ENCODE measurements at regions not wholly inside any gene's neighbourhood (a gene's known extent, or its start where the extent isn't known, plus 50 kb on each side); places are given as distances from the start of the nearest gene placed in this dataset.

DNA sequence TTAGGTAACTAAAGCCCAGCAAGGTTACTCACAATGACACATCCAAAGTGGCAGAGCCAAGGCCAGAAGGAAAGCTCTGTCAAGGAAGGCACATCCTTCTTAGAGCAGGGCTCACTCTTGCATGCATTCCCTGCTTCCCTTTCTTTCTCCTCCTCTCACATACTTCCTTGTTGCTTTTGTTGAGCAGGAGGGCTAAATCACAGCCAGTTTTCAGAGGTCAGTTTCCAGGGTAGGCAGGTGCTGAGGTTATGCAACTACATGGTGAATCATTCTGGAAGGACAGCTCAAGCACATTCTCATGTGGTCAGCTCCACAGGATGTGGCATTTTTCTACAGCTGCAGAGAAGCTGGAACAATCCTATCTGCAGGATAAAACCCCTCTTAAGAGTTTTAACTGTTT lies 275.6 kb downstream of the ZNF621 start:
- DNase-seq (ENCODE audit: low read depth in 2 of 2, low spot score in 1 of 2): no peak

DNA sequence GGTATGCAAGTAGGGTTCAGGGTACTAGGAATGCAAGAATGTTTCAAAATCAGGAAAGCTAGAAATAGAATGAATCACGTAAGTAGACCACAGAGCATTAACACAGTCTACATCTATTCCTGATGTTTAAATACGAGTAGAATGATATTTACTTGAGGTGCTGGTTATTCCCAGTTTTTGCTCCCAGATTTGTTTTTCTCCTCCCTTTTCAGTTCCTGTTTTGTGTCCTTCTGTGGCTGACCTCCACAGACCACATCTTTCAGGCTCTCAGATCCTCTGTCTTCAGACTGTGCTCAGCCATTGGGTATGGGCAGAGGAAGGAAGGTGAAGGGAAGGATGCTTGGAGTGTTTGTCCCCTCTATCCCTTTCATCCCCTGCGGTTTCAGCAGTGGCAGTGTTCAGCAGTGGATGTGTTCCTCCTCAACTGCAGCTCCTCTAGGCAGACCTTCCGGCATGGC lies 276.6 kb downstream of the ZNF621 start:
- no peak for DNase-seq (ENCODE audit: low read depth in 2 of 2, low spot score in 1 of 2)

DNA sequence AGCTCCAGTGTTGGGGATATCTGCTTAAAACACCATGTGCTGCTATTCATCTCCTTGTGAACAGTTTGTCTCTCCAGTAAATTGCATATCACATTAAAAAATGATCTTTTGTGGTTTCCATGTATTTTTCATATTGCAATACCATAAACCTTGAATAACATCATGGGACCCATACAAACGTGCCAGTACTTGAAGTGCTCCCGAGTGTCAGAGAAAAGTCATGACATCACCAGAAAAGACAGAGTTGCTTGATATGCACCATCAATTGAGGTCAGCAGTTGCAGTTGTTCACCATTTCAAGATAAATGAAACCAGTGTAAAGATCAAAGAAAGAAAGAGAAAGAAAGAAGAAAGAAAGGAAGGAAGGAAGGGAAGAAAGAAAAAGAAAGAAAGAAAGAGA lies 278.6 kb downstream of the ZNF621 start:
- DNase-seq (ENCODE audit: low read depth in 2 of 2, low spot score in 1 of 2): no peak

DNA sequence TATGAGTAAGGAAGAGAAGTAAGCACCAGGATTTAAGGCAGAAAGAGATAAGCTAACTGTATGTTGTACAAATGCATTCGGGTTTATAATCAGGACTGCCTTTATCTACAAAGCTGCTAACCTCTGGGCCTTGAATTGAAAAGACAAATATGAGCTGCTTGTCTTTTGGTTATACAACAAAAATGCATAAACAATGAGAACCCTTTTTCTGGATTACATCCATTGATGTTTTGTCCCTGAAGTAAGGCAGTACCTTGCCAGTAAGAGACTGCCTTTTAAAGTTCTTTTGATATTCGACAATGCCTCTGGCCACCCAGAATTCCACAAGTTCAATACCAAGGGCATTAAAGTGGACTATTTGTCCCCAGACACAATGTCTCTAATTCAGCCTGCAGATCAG lies 280.7 kb downstream of the ZNF621 start:
- DNase-seq (ENCODE audit: low read depth in 2 of 2, low spot score in 1 of 2): no peak

DNA sequence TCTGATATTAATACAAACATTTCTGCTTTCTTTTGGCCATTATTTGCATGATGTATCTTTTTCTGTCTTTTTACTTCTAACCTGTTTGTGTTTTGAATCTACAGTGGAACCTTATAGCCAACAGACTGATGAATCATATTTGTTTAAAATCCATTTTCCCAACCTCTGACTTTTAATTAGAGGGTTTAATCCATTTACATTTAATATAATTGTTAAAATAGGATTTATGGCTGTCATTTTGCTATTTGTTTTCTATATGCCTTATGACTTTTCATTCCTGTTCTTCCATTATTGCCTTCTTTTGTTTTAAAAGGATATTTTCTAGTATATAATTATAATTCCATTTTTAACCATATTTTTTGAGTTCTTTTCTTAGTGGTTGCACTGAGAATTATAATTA lies 286.1 kb downstream of the ZNF621 start:
- no peak for DNase-seq (ENCODE audit: low read depth in 2 of 2, low spot score in 1 of 2)

DNA sequence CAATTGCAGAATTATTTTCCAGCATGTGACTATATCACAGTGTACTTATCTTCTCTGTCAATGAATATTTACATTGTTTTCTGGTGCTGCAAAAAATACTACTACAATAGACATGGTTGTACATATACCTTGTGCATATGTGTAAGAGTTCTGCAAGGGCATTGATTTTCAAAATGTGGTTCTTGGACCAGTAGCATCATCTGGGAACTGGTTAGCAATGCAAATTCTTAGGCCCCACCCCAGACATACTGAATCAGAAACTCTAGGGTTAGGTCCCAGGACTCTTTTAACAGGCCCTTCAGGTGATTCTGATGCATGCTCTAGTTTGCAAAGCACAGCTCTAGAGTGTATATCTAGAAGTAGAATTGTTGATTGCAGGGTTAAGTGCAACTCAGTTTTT lies 292.3 kb downstream of the ZNF621 start:
- DNase-seq (ENCODE audit: low read depth in 2 of 2, low spot score in 1 of 2): no peak

DNA sequence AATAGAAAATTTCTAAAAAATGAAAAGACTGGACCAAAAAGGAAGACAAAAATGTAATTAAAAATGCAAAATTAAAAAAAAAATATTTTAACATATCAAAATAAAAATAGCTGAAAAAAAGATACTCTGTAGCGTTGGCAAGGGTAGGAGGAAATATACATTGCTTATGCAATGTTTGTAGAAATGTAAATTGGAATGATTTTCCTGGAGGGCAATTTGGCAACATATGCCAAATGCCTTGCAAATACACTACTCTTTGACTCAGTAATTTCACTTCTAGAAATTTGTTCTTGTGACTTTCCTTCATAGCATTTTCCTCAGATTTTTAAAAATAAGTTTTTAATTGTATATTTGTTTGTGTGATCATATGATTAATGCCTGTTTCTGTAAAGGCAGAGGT lies 296.6 kb downstream of the ZNF621 start:
- DNase-seq (ENCODE audit: low read depth in 2 of 2, low spot score in 1 of 2): no peak

DNA sequence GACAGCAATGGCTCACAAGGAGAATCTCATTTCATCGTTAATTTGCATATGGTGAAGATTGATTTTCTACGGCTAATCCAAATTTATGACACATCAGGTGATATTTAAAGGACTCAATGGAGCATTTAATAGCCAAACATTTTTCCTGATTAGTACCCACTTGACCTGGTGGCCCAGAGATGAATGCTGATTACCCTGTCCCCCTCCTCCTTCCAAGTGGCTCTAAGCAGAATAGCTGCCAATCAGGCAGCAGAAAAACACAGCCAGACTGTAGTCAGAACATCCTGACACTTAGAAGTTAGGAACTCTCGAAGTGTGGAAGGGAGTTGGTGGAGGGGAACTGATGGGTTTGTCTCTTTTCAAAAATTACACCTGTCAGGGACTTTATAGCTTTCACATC lies 302.5 kb downstream of the ZNF621 start:
- DNase-seq (ENCODE audit: low read depth in 2 of 2, low spot score in 1 of 2): no peak

DNA sequence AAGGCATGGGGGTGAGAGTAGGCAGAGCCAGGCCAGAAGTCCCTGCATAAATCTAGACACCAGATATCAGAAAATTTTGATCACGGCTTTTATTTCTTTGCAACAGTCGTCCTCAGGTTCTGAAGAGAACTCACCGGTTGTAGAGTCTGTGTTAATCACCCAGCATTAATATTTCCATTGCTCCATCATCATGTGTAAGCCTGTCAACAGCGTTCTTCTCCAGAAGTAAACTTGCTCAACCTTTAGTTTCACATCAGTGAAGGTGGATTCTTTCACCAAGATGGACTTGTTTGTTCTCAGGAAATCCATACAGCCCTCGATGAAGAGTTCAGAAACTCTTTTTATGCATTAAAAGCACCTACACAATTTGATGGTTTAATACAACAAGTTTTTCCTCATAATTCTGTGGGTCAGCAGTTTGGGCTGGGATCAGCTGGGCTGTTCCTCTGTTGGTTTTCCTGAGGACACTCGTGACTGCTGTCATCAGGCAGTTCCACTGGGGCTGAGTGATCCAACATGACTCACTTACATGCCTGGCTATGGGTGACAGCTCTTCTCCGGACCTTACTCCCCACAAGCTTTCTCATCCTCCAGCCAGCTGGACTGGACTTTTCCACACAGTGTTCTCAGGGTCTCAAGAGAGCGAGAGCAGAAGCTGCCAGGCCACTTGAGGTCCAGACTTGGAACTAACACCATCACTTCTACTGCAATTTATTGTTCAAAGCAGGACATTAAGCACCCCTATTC lies 303.4 kb downstream of the ZNF621 start:
- no peak for DNase-seq (ENCODE audit: low read depth in 2 of 2, low spot score in 1 of 2)

DNA sequence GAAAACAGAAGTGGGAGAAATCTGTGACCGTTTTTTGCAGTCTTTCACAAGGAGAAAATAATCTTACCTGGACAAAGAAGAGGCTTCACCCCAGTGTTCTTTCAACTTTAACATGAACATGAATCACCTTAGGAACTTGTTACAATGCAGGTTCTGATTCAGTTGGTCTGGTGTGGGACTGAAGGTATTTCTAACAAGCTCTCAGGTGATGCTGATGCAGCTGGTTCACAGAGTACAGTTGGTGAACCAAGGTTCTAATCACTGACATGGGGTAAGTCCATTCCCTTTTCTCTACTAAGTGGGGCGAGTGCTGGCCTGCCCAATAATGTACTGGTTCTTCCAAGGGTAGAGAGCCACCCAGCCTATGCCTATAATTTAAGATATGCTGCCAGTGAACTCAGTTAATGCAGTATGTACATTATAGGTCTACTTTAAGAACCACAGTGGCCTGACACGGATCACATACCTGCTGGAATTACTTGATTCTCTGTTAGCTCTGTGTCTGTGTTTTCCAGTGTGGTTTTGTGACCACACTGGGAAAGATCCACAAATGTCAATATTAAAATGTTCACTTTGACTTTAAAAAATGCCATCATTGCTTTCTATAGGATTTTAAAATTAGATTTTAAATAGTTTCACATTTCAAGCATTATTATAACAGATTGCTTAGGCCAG lies 304.1 kb downstream of the ZNF621 start:
- DNase-seq (ENCODE audit: low read depth in 2 of 2, low spot score in 1 of 2): no peak

DNA sequence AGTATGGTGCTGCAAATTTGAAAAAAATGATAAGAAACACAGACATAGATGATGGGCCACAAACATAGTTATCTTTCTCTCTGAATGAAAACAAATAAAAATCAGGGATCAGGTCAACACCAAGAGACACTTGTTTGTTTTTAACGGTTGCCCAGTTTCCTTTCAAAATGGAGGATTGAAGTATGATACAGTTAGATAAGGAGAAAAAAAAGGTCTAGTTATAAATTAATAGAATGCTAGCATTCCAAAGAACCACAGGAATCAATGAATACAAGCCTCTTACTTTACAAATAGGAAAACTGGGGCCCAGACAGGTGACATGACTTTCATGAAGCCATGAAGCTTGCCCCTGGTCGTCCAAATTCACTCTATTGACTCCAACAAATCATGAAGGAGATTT lies 305.1 kb downstream of the ZNF621 start:
- DNase-seq (ENCODE audit: low read depth in 2 of 2, low spot score in 1 of 2): no peak

DNA sequence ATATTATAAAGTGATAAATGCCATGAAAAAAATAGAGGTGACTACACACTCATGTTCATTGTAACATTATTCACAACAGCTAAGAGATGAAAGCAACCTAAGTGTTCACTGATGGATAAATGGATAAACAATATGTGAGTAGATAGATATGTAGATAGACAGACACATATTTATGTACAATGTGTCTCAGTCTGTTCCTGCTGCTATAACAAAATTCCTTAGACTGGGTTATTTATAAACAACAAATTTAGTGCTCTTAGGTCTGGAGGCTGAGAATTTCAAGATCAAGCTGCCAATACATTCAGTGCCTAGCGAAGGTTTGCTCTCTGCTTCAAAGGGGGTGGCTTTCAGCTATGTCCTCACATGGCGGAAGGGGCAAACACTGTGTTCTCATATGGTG lies 312.5 kb downstream of the ZNF621 start:
- DNase-seq (ENCODE audit: low read depth in 2 of 2, low spot score in 1 of 2): no peak

DNA sequence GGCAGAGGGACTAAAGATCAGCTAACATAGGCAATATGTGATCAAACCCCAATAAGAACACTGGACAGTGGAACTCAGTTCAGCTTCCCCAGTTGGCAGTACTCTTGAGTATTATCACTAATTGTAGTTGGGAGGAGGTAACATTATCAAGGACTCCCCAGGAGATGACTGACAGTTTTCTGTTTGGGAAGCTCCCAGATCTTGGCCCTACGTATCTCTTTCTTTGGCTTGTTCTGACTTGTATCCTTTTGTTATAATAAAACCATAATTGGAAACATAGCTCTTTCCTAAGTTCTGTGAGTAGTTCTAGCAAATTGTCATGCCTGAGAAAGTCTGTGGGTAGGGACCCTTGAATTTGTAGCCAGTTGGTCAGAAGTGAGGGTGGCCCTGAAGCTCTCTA lies 316.4 kb downstream of the ZNF621 start:
- no peak for DNase-seq (ENCODE audit: low read depth in 2 of 2, low spot score in 1 of 2)

DNA sequence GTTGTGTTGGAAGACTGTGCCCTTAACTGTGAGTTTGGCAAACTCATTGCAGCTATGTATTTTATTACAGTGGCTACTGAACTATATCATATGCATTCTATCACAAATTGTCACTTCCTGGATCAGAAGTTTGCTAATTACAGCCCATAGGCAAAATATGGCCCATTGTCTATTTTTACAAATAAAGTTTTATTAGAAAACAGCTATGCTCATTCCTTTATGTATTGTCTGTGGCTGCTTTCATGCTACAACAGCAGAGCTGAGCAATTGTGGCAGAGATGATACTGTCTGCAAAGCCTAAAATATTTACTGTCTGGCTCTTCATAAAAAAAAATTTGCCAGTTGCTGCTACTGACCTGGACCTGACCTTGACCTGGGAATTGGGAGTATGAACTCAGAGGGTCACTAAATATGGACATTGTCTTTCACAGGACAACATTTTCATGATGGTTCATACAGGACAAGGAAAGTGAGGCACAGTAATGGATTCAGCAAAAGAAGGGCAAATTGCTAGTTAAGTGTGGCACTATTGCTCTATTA lies 316.9 kb downstream of the ZNF621 start:
- DNase-seq (ENCODE audit: low read depth in 2 of 2, low spot score in 1 of 2): no peak

DNA sequence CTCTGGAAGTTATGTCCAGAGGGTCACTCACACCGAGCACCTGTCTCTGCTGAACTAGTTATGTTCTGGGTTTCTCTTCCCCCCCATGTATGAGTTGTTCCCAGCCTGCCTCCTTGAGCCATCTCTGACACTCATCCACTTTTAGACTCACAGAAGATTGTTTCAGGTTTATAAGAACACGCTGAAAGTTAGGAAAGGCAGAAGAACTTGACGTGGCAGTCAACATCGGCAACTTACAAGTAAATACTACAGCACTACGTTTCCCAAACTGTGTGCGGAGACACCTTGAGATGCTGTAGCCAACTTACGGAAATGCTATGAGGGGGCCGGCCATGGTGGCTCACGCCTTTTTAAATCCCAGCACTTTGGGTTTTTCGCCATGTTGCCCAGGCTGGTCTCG lies 318.0 kb downstream of the ZNF621 start:
- no peak for DNase-seq (ENCODE audit: low read depth in 2 of 2, low spot score in 1 of 2)

DNA sequence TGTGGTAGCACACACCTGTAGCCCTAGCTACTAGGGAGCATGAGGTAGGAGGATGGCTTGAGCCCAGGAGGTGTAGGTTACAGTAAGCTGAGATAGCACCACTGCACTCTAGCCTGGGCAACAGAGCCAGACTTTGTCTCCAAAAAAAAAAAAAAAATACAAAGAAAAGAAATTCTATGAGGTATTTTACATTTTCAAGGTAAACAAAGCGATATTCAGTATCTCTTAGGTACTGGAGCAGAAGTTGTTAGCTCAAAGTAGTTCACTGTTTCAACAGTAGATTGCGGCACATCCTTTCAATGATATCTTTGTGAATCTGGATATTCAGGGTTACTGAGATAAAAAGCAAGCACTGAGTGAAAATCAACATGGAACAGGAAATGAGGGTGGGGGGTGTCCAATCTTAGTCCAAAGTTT lies 318.5 kb downstream of the ZNF621 start:
- DNase-seq (ENCODE audit: low read depth in 2 of 2, low spot score in 1 of 2): no peak

DNA sequence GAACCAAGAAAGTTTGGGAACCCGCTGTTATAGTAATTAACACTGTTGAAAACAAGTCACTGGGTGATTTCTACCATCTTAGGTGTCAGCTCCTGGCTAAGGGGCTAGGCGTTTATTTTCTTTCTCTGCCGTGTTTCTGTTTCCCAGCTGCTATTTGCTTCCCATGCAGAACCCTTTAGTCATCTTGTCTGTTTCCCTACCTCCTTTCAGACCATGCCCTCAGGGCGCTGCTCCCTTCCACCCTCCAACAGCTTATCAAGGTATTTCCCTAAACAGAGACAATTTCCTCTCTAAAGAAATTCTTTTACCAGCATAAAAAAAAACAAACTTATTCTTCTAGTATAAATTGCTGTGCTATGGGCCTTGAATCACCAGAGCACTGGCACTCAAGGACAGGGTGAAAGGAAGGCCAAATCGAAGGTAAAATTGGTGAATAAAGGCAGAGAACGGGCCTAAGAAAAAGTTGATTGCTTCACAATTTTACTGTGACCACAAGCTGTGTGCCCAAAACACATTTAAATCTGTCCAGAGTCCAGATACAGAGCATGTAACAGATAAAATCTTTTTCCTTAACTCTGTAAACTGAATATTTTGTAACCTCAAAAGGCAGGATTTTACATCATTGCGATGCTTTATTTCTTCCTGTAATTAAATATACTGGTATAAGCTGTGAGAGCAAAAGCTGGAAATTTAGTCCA lies 319.2 kb downstream of the ZNF621 start:
- no peak for DNase-seq (ENCODE audit: low read depth in 2 of 2, low spot score in 1 of 2)

DNA sequence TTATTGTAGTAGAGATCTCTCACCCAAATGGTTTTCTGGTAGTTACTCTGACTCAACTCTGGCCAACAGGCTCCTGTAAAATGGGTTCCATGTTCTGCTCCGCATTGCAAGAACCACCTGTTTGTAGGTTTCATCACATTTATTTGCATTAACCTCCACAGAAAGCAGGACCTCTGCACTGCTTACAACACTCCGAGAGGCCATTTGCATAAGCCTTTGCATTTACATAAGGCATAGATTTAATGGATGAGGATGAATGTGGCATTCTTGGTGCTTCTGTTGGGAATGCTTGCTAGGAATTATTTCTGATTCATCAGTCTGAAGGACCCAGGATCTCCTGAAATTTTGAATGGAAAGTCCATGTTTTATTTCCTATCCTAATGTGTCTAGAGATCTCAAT lies 320.1 kb downstream of the ZNF621 start:
- DNase-seq (ENCODE audit: low read depth in 2 of 2, low spot score in 1 of 2): no peak

DNA sequence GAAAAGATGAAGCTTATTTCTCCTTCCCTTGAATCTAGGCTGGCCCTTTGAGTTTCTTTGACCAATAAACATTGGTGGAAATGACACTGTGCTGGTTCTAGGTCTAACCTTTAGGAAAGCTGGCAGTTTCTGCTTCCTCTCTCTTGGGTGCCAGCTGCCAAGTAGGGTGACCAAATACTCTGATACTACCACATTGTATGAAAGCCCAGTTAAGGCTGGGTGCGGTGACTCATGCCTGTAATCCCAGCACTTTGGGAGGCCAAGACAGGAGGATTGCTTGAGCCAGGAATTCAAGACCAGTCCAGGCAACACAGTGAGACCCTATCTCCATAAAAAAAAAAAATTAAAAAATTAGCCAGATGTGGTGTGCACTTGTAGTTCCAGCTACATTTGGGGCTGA lies 320.7 kb downstream of the ZNF621 start:
- no peak for DNase-seq (ENCODE audit: low read depth in 2 of 2, low spot score in 1 of 2)

DNA sequence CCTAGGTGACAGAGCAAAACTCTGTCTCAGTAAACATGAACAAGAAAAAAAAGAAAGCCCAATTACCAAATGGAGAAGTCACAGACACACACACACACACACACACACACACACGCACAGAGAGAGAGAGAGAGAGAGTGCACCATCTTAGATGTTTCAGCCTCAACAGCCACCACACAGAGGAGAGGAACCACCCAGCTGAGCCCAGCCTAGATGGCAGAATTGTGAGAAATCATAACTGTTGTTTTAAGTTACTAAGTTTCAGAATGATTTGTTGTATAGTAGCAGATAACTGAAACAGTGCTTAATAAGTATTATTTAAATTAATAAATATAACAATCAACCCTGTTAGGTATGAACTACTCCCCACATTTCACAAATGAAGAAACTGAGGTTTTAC lies 321.2 kb downstream of the ZNF621 start:
- DNase-seq (ENCODE audit: low read depth in 2 of 2, low spot score in 1 of 2): no peak

DNA sequence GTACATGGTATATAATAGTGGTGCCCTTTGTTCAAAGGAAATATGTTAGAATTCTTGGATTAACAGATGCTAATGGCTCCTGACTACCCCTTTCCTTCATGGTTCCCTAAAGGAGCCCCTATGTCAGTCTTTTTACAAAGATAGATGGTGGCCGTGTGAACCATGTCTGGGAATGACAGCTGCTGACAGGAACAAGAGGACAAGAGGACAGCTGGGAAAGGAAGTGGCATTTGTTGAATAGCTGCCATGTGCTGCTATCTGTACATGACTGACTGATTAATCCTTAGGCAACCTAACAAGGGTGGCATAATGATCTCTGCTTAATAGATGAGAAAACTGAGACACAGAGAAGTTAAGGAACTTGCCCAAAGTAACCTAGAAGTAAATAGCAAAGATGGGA lies 321.7 kb downstream of the ZNF621 start:
- no peak for DNase-seq (ENCODE audit: low read depth in 2 of 2, low spot score in 1 of 2)

DNA sequence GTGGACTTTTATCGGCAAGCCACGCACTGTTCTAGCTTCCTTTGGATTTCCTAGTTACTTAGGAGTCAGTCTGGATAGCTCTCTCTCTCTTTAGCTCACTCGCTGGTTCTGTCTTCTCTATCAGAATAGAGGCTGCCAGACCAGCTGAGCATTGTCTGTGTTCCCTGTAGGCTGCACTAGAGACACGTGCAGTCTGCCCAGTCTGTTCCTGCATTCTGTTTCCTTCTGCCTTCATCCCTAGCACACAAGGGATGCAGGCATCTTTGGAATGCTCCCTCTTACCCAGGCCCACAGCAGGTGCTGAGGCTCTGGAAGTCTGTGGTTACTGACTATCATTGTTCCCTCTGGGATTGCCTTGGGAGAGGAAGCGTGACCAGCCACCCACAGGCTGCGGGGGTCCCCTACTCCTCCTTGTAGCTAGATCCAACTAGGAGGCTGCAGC lies 322.8 kb downstream of the ZNF621 start:
- DNase-seq (ENCODE audit: low read depth in 2 of 2, low spot score in 1 of 2): no peak
